ENCODE measurements at regions not wholly inside any gene's neighbourhood (a gene's known extent, or its start where the extent isn't known, plus 50 kb on each side); places are given as distances from the start of the nearest gene placed in this dataset.
A peak's percentile ranks its signal among the peaks of the same experiment; 100 is the strongest.

- Histone ChIP-seq H3K27me3 (ENCODE audit: control insufficient read depth, insufficient read depth, low read length) (no peaks in the 10 kb centered on the region), H3K4me3 (ENCODE audit: low read depth, low read length) (no peak overlapping the region), H3K27ac (ENCODE audit: low read depth, low read length) (no peak overlapping the region), H3K9me3 (ENCODE audit: control insufficient read depth, insufficient read depth, low read length) (peaks cover 59% of the 10 kb centered on the region)
- DNase-seq (ENCODE audit: low read depth, low spot score) = no peak
- ChIA-PET CTCF (interaction anchor here (2.4 kb wide), 1 partner anchor 9 kb away, joined by 7 read pairs; no protein-coding TSS in a partner anchor), POLR2A (no interaction called here)
- peak; percentile 35; the same call in 1 of the 2 replicates for TF ChIP-seq CTCF (IDR thresholded peaks at IDR 0.05; ENCODE audit: low read depth, low read length)
Measured at GRCh38 chr2:128469203-128469602, 150.5 kb upstream of the HS6ST1 start.

- H3K27me3 ChIP-seq (ENCODE audit: control insufficient read depth, insufficient read depth, low read length) = no peaks in the 10 kb centered on the region
- TF ChIP-seq CTCF (IDR thresholded peaks at IDR 0.05; ENCODE audit: low read depth, low read length) = no peak
Measured at GRCh38 chr2:128469875-128470274, 151.2 kb upstream of the HS6ST1 start.

GRCh38 chr2:128472789-128473174 is 154.1 kb upstream of the HS6ST1 start:
- no peak for TF ChIP-seq CTCF (IDR thresholded peaks at IDR 0.05; ENCODE audit: low read depth, low read length)
- CTCF ChIA-PET = interaction anchor here (0.6 kb wide), 1 partner anchor 282 kb away, joined by 3 read pairs; no protein-coding TSS in a partner anchor
- no peak overlapping the region; the same call in 1 of the 2 replicates for H3K4me3 ChIP-seq (ENCODE audit: low read depth, low read length)
- POLR2A ChIA-PET = no interaction called here
- H3K9me3 ChIP-seq (ENCODE audit: control insufficient read depth, insufficient read depth, low read length) = peaks cover 42% of the 10 kb centered on the region
- peaks cover 6% of the 10 kb centered on the region for H3K27me3 ChIP-seq (ENCODE audit: control insufficient read depth, insufficient read depth, low read length)
- no peak overlapping the region for H3K27ac ChIP-seq (ENCODE audit: low read depth, low read length)
- DNase-seq (ENCODE audit: low read depth, low spot score) = no peak

More at GRCh38 chr2:128469875-128470274, 151.2 kb upstream of the HS6ST1 start:
- Histone ChIP-seq H3K4me3 (ENCODE audit: low read depth, low read length) (no peak overlapping the region), H3K27ac (ENCODE audit: low read depth, low read length) (no peak overlapping the region), H3K9me3 (ENCODE audit: control insufficient read depth, insufficient read depth, low read length) (peaks cover 59% of the 10 kb centered on the region)
- no peak for DNase-seq (ENCODE audit: low read depth, low spot score)
- ChIA-PET POLR2A (no interaction called here), CTCF (interaction anchor here (2.4 kb wide), 1 partner anchor 10 kb away, joined by 7 read pairs; no protein-coding TSS in a partner anchor)

GRCh38 chr2:128473175-128474035 is 154.7 kb upstream of the HS6ST1 start:
- DNase-seq (ENCODE audit: low read depth, low spot score) = no peak
- H3K9me3 ChIP-seq (ENCODE audit: control insufficient read depth, insufficient read depth, low read length) = peaks cover 37% of the 10 kb centered on the region
- peak overlapping the region; percentile 10; the same call in 1 of the 2 replicates for H3K4me3 ChIP-seq (ENCODE audit: low read depth, low read length)
- H3K27me3 ChIP-seq (ENCODE audit: control insufficient read depth, insufficient read depth, low read length) = peaks cover 7% of the 10 kb centered on the region
- CTCF ChIA-PET = interaction anchor here (0.6 kb wide), 1 partner anchor 282 kb away, joined by 3 read pairs; no protein-coding TSS in a partner anchor
- no peak for TF ChIP-seq CTCF (IDR thresholded peaks at IDR 0.05; ENCODE audit: low read depth, low read length)
- POLR2A ChIA-PET = no interaction called here
- no peak overlapping the region for H3K27ac ChIP-seq (ENCODE audit: low read depth, low read length)

All from AG04450 (cell line).